ENCODE measurements at regions not wholly inside any gene's neighbourhood (a gene's known extent, or its start where the extent isn't known, plus 50 kb on each side); places are given as distances from the start of the nearest gene placed in this dataset.
"Not testable (repeated sequence)": the region's sequence is repeated elsewhere in the genome, so short reads cannot be mapped to it uniquely, and the experiment has no call there.

GRCh38 chr15:38002883-38003477 is 68.5 kb downstream of the TMCO5A start:
- no peak for DNase-seq

- no peak for DNase-seq
These were observed 69.9 kb downstream of the TMCO5A start for GRCh38 chr15:38004218-38004861.

GRCh38 chr15:38005953-38006808 is 71.7 kb downstream of the TMCO5A start:
- DNase-seq = no peak

GRCh38 chr15:38010395-38010794 is 76.0 kb downstream of the TMCO5A start:
- no peak for DNase-seq

- no peak for DNase-seq
These were observed 78.5 kb downstream of the TMCO5A start for GRCh38 chr15:38012894-38013293.

GRCh38 chr15:38017721-38018120 is 83.3 kb downstream of the TMCO5A start:
- no peak for DNase-seq

GRCh38 chr15:38019066-38019465 is 84.6 kb downstream of the TMCO5A start:
- no peak for DNase-seq

- DNase-seq = no peak
These were observed 86.8 kb downstream of the TMCO5A start for GRCh38 chr15:38021259-38021658.

- no peak for DNase-seq
These were observed 90.1 kb downstream of the TMCO5A start for GRCh38 chr15:38024293-38025091.

- not testable (repeated sequence) for DNase-seq
These were observed 91.2 kb downstream of the TMCO5A start for GRCh38 chr15:38025656-38026055.

GRCh38 chr15:38028869-38029268 is 94.4 kb downstream of the TMCO5A start:
- no peak for DNase-seq

- no peak for DNase-seq
These were observed 95.3 kb downstream of the TMCO5A start for GRCh38 chr15:38029736-38030135.

- no peak for DNase-seq
These were observed 96.2 kb downstream of the TMCO5A start for GRCh38 chr15:38030609-38031008.

GRCh38 chr15:38035701-38036100 is 101.3 kb downstream of the TMCO5A start:
- DNase-seq = no peak

GRCh38 chr15:38036790-38037338 is 102.4 kb downstream of the TMCO5A start:
- DNase-seq = no peak

- DNase-seq = no peak
These were observed 104.4 kb downstream of the TMCO5A start for GRCh38 chr15:38038659-38039442.

- no peak for DNase-seq
These were observed 106.2 kb downstream of the TMCO5A start for GRCh38 chr15:38040615-38041014.

GRCh38 chr15:38041576-38041975 is 107.1 kb downstream of the TMCO5A start:
- DNase-seq = no peak

GRCh38 chr15:38042211-38042610 is 107.8 kb downstream of the TMCO5A start:
- no peak for DNase-seq

- no peak for DNase-seq
These were observed 108.4 kb downstream of the TMCO5A start for GRCh38 chr15:38042707-38043445.
